NCI-H345 treated with DMSO at 0.1 percent for 48 hours (cell line): ENCODE measurements at regions not wholly inside any gene's neighbourhood (a gene's known extent, or its start where the extent isn't known, plus 50 kb on each side); places are given as distances from the start of the nearest gene placed in this dataset.

Experiments used
- DNase-seq: peaks from one replicate; lab custom pipeline; 2025; ENCODE audit not compliant: unreplicated experiment; lab: John Stamatoyannopoulos, UW

DNA sequence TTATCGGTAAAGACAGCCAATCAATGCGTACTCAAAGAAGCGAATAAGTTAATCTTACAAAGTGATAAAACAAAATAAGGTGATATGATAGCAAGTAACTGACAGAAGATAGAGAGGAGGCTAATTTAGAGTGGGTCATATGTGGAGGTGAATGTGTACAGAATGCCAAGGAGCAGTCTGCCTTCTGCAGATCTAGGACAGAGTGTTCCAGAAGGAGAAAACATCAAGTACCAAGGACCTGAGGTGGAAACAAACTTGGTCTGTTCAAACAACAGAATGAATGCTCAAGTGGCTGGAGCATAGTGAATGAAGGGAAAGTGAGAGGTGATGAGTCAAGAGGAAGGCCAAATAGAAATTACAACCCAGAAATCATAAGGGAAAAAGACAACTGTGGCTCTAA is 170.3 kb upstream of the BMP4 start:
- DNase-seq: no peak

DNA sequence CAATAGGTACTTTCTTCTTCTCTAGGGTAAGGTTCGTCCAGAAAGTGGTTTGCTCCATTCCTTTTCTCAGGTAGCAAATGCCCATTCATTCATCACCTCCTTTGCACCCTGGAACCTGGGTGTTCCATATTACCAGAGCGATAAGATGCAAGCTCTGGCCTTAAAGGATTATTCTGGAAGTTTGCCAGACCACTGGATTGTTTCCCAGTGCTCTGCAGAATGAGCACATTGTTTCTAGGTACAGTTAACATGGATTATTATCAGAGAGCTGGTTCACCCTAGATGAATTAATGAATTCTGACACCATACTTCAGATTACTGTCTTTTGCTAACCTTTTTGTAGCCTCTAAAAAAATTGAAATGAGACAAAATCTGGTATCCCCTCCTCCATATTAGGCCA is 170.9 kb upstream of the BMP4 start:
- DNase-seq: no peak

DNA sequence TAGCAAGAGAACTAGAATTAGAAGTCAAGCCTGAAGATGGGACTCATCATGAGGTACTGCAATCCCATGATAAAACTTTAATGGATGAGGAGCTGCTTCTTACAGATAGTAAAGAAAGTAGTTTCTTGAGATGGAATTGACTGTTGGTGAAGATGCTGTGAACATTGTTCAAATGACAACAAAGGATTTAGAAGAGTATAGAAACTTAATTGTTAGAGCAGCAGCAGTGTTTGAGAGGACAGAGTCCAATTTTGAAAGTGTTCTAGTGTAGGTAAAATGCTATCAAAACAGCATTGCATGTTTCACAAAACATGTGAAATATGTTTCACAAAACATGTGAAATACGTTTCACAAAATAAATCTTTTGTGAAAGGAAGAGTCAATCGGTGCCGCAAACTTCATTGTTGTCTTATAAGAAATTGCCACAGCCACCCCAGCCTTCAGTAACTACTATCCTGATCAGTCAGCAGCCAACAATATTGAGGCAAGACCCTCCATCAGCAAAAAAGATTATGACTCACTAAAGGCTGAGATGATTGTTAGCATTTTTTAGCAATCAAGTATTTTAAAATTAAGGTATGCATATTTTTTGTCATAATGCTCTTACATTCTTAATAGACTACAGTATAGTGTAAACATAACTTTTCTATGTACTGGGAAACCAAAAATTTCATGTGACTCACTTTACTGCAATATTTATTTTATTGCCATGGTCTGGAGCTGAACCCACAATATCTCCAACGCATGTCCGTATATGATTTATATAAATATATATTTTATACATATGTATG is 173.4 kb upstream of the BMP4 start:
- DNase-seq: no peak

DNA sequence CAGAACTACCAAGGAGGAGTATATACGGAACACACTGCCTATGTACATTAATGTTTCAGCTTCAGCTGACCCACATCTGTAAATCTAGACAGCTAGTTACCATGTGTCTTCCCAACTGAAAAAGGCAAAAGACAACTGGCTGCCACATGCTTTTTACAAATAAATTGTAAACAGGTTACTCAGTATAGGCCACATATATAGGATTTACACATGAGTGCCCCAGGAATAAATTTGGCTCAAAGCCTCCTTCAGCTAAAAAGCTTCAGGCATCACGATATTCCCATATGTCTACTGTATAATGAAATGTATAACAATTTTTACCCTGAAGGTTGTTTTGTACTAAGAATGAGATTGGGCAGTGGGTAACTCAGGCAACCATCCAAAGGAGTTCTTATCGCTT is 175.9 kb upstream of the BMP4 start:
- no peak for DNase-seq

DNA sequence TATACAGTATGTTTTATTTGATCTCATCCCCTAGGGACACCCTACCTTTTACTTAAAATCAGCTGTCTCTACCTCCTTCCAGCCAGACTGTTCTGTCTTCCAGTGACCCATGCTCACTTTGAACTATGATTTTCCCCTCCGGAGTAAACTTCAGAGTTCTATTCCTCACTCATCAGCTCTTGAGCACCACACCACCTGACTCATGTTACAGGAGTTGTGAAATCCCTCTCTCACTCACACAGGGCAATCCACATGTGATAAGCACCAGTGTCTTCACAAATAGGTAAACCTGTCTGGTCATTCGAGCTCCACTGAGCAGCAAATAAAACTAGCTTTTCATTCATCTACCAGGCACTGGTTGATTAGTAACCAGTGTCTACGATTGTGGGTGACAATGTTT is 177.3 kb upstream of the BMP4 start:
- DNase-seq: no peak

DNA sequence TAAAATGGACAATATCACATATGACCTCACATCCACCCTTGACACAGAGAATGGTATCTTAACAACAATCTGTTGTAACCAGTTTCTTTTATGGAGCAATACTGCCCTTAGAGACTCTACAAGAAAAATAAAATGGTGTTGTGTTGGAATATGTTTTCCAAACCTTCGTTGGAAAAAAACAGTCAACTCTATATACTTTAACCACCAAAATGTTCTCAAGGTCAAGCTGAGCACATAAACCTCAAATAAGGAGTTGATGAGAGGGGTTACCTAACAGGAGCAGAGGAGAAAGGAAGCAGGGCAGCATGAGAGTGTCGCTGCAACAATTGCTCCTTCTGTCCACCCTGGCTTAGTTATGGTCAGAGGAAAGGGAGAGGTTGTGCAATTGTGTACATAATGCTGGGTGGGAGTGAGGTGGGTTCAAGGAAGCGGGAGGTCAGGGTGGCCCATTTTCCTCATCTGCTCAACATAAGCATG is 179.2 kb upstream of the BMP4 start:
- DNase-seq: no peak

DNA sequence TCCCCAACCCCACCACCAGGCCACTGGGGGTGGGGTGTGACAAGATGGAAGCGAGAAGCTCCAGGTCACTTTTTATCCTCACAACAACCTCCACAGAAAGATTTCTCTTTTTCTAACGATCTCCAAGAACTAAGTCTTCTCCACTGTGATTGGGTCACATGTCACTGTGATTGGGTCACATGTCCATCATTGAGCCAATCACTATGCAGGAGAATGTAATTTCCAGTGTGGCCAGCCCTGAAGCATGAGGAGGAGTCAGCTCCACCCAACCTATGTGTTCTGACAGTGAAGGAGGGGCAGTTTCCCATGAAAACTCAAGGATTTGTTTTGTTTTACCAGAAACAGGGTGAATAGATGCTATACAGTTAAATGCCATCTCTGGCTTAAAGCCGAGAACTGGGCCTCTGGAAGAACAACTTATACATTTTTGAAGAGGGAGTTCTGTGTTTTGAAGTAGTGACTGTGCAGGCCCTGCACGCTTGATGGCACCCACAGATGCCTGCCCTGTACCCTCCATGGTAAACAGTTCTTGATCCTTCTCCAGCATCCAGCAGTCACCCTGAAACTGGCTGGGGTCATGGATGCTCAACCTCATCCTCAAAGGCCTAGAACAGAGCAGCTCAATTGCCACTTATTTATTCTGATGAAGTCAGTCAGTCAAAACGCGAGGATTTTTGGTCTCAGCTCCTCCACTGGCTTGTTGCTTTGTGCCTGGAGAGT is 180.4 kb upstream of the BMP4 start:
- no peak for DNase-seq

DNA sequence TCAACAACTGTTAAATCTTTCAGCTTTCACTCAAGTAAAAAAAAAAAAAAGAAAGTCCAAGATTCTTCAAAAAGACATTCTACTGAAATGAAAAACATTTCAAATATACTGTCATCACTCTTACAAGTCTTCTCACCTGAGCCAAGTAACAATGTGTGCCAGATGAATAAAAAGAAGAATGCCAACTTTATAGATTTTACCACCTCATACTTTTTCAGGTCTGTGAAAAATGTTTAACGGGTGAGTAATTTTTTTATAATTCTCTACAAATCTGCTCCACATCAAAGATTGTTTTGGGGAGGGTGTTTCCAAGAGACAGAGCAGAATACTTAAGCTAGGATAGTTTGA is 181.0 kb upstream of the BMP4 start:
- DNase-seq: no peak

DNA sequence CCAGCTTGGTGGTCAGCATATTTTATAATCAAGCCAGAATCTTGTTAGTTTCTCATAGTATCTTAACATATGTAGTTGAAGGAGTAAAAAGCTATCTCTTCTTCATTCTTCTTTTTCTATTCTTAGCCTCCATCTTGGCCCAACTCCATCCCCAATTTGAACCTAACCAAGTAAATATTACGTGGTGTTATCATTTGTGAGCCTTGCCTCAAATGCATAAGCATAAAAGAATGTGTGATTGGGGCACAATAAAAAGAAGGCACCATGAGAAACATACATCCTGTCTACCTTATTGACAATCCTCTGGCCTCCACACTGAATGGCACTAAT is 181.4 kb upstream of the BMP4 start:
- no peak for DNase-seq

DNA sequence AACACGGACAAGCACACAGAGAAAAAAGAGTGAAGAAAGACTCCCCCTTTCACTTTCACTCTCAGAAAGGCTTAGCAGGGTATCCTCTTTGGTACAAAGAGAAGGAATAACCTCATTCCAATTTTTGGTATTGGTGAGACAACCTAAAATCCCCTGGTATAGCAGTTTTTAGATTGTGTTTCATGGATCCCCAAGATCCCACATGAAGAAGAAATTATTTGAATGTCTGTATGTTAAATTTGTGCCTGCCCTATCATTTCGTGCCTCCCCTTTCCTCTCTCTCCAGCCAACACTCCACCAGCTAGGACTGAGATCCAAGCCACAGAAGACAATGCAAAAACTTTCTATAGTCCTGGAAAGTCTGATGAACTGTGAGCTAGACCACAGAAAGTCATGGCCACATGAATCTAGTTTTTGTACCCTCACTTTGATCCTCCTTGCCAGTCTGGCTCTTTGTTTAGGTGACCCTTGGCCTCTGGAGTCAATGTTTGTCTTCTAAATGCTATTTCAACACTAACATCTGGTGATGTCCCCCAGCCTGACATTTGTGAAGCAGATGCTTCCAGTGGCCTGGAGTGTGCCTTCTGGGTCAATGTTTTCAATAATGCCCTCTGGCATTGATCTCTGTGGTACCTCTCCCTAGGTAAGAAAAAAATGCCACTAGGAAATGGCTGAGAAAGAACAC is 181.9 kb upstream of the BMP4 start:
- DNase-seq: no peak

DNA sequence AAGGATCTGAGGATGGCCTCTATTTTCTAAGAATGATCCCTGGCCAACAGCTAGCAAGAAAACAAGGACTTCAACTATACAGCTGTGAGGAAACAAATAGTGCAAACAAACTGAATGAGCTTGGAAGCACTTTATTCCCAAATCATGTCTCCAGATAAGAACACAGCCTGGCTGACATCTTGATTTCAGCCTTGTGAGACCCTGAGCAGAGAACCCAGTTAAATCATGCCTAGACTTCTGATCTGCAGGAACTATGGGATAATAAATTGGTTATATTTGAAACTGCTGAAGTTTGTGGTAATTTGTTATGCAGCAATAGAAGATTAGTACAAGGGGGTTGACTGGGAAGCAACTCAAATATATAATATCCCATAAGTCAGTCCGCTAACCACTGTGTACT is 183.9 kb upstream of the BMP4 start:
- DNase-seq: no peak

DNA sequence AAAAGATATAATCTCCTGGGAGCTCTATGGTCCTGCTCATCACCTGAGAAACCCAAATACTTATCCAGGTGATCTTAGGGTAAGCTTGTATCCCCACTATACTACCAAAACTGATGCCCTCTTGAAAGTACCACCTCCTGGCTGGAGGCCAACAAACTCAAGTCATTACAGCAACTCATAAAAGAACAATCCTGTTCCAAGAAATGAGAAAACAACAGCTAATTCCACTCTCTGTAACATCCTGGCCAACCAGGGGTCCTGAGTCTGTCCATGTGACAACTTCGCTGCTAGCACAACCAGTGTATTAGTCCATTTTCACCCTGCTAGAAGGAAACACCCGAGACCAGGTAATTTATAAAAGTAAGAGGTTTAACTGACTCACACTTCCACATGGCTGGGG is 190.0 kb upstream of the BMP4 start:
- no peak for DNase-seq

DNA sequence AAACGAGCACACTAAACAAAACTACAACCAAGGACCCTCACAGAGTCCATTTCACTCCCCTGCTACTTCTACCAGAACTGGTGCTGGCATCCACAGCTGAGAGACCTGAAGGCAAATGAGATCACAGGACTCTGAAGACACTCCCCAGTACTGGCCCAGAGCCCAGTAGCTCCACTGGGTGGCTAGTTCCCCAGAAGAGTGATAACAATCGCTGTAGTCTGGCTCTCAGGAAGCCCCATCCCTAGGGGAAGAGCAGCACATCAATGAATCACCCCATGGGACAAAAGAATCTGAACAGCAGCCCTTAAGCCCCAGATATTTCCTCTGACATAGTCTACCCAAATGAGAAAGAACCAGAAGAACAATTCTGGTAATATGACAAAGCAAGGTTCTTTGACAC is 190.7 kb upstream of the BMP4 start:
- DNase-seq: no peak

DNA sequence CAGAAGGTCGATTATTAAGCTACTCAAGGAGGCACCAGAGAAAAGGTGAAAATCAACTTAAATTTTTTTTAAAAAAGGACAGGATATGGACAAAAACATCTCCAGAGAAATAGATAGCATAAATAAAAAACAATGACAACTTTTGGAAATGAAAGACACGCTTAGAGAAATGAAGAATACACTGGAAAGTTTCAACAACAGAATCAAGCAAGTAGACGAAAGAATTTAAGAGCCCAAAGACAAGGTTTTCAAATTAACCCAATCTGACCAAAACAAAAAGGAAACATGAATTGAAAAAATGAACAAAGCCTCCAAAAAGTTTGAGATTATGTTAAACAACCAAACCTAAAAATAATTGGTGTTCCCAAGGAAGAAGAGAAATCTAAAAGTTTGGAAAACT is 191.1 kb upstream of the BMP4 start:
- DNase-seq: no peak

DNA sequence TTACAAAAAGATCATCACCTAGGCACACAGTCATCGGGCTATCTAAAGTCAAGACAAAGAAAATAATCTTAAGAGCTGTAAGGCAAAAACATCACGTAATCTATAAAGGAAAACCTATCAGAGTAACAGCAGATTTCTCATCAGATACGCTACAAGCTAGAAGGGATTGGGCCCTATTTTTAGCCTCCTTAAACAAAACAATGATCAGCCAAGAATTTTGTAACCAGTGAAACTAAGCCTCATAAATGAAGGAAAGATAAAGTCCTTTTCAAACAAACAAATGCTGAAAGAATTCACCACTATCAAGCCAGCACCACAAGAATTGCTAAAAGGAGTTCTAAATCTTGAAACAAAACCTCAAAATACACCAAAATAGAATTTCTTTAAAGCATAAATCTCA is 191.6 kb upstream of the BMP4 start:
- no peak for DNase-seq

DNA sequence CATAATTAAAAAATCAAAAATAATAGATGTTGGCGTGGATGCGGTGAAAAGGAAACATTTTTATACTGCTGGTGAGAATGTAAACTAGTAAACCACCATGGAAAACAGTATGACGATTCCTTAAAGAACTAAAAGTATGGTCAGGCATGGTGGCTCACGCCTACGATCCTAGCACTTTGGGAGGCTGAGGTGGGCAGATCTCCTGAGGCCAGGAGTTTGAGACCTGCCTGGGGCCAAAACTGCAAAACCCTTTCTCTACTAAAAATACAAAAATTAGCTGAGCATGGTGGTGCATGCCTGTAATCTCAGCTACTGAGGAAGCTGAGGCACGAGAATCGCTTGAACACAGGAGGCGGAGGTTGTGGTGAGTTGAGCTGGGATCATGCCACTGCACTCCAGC is 195.7 kb upstream of the BMP4 start:
- no peak for DNase-seq

DNA sequence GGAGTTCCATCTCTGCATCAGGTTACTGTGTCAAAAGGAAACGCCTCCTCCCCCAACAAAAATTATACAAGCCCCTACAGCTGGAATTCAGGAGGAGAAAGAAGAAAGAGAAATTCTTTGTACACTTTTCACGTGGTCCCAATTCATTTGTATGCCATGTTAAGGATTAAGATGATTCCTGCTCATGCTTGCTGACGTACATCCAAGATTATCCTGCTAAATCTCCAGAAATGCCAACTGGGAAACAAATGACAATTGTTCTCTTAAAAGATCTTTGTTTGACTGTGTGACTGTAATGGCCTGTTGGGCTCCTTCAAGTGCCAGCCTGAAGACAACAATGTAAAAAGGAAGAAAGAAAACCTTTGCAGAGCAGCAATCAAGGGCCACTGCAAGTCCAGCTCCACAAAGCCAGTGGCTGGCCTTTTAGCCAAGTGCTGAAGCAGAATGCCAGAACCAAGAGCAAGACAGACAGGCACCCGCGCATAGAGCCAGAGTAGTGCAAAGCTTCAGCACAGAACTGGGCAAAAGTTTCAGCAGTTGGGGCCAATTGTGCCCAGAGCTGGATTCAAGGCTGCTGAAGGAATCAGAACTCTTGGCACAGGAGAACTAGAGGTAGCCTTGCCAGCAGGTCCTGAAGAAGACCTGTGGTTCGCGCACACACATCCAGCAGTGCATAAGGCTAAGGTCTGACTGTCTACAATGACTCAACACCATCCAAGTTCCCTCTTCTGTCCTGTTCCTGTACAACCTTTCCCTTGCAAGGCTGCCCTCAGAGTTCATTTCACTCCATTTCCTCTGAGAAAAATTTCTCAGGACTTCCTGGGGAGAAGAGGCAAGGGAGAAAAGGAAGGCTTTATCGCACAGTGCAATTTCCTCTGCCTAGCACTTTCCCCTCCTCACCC is 209.7 kb upstream of the BMP4 start:
- no peak for DNase-seq

DNA sequence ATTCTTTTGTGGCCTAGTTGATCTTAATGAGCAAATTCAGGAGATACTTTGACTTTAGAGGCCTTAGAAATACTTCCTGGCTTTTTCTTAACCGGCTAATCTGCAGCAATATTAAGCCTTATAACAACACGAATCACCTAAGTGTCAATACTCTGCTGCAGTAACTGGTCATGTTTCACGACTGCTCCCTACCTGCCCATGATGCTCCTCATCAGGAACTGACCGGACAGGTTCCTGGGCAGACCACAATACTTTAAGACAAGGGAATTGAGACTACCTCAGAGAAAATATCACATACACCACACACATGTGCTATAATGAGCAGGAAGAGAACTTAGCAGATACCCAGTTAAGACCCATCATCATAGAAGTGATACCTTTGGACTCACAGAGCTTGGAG is 211.9 kb upstream of the BMP4 start:
- no peak for DNase-seq

DNA sequence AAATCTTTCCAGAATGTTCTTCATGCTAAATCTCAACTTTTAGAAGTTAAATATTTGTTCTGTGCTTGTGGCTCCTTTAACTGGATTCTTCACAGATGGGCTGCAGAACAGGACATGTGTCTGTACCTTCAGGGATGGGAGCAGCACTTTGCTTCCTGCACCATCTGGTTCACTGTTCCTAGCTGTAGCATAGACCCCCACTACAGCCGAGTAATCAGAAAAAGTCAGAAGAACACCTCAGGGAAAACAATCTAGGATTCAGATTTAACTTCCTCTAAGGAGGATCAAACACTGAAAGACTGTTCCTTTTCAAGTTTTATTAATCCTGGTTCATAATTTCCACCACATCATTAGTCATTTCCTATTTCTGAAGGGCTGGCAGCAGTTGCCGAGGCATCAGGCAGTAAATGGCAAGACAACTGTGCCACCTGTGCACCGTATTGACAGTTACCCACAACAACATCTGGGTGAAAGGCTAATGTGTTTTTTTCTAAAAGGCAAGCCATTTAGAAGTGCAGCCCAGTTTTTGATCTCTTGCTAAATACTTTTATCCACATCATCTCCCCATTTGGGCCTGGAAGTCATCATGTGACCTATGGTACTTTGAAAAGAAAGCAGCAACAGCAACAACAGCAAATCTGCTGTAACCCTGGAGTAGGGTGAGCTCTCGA is 212.8 kb upstream of the BMP4 start:
- no peak for DNase-seq

DNA sequence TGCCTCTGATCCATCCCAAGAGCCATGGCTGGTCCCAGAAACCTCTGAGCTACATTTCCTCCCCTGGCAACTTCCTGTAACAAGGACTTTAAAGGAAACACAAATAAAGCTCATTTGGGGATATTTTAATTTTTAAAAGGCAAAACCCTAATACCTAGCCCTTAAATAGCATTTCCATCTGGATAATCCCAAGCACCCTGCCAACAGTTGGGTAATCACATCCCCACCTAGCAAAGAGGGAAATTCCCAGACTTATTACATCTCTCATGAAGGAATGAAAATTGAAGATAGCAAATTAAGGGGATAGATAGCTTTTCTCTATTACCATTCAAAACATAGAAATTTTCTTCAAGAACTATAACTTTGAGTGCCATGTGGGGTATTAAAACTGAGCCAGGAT is 213.7 kb upstream of the BMP4 start:
- no peak for DNase-seq

DNA sequence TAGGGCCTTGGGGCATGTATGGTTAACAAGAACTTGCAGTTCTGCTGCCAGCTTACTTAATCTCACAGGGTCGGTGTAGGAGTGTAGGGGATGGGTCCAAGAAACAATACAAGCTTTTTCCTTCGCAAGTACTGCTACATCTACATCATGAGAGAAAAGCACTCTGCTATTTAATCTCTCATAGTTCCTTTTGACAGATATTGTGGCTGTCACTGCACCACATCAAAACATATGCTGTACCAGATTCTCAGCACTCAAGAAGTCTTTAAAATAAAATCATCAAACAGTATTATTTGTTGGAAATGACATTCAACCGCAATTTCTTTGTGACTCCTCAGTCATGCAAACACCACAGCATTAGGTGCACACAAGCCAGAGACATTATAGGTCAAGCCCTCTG is 215.5 kb upstream of the BMP4 start:
- DNase-seq: no peak
